Right lobe of liver (tissue), 6 donors: ENCODE measurements at regions not wholly inside any gene's neighbourhood (a gene's known extent, or its start where the extent isn't known, plus 50 kb on each side); places are given as distances from the start of the nearest gene placed in this dataset.

Experiments
- ATAC-seq, 4 donors: fragments of 200-7000 bp; cut with Tn5 transposase; one replicate each; pipeline ENCODE4 v1.9.1; 2020; ENCODE audit warnings: mild to moderate bottlenecking in 4 of 4, moderate library complexity in 4 of 4
- DNase-seq, 3 donors: peaks; one replicate each; pipeline ENCODE4 v3.0.0-alpha.2; 2020
- H3K27ac ChIP-seq, 3 donors: fragments of 200-600 bp; one replicate each; pipeline ENCODE4 v1.8.0; 2022
- H3K27me3 ChIP-seq, 2 donors: fragments of 200-600 bp; one replicate each; pipeline ENCODE4 v1.8.0; 2022
- H3K36me3 ChIP-seq, 4 donors: fragments of 200-600 bp; sonication (generic) in 1 of 4; one replicate each; pipeline versions ENCODE4 v1.5.1 to v1.8.0; 2017 to 2022; ENCODE audit warnings: control low read depth in 1 of 4
- H3K4me1 ChIP-seq, 4 donors: fragments of 200-600 bp; sonication (generic) in 1 of 4; one replicate each; pipeline versions ENCODE4 v1.5.1 to v1.8.0; 2017 to 2022; ENCODE audit warnings: control low read depth in 1 of 4
- H3K4me3 ChIP-seq, 3 donors: fragments of 200-600 bp; one replicate each; pipeline ENCODE4 v1.8.0; 2022
- H3K9me3 ChIP-seq, 4 donors: fragments of 200-600 bp; sonication (generic) in 1 of 4; one replicate each; pipeline versions ENCODE4 v1.5.1 to v1.8.0; 2017 to 2022; ENCODE audit warnings: control low read depth in 1 of 4
- POLR2A ChIP-seq: fragments of 450-650 bp; IDR thresholded peaks from one replicate; pipeline ENCODE4 v1.6.1; 2017; ENCODE audit warnings: antibody characterized with exemption, mild to moderate bottlenecking
- WGBS: methylation state at CpG from one replicate; pipeline ENCODE4 v1.1.6; 2018; ENCODE audit warnings: low coverage, low lambda C conversion rate; ENCODE audit not compliant: insufficient coverage; ENCODE audit errors: missing lambda C conversion rate; 5-methylcytosine and 5-hydroxymethylcytosine counted together
- intact Hi-C, 2 donors: fragments of 100-400 bp; cut with DNase I; formaldehyde crosslinking; loops; one replicate each; pipeline versions ENCODE4 v1.11.2 to v1.14.1; 2022
- TF ChIP-seq, protein P1 (sequence below), 4 donors: fragments of 200-600 bp in 3 of 4; fragments of 450-650 bp in 1 of 4; IDR thresholded peaks; one replicate each; pipeline versions ENCODE4 v1.5.1 to v1.8.0; 2016 to 2022; ENCODE audit warnings: antibody characterized with exemption in 4 of 4, mild to moderate bottlenecking in 2 of 4
- donor health status: DM: no; HTN: yes; CAD: no.
- donor health status: DM: no; HTN: no; CAD: no.
- donor health status: DM: no; HTN: no; CAD: no.
- donor health status: DM: no; HTN: yes; CAD: no.
- donor health status: DM: no; HTN: yes; CAD: no.

- no peaks in the 10 kb centered on the region for H3K9me3 ChIP-seq
- no peaks in the 10 kb centered on the region for H3K4me1 ChIP-seq
- ATAC-seq (no peak), DNase-seq (no peak)
- intact Hi-C loops, result no loop called here
- 0% methylated on average over 1 of the region's 1 CpG for WGBS
- no peaks in the 10 kb centered on the region for H3K27me3 ChIP-seq
- no peaks in the 10 kb centered on the region for H3K36me3 ChIP-seq
- TF ChIP-seq, protein P1, sequence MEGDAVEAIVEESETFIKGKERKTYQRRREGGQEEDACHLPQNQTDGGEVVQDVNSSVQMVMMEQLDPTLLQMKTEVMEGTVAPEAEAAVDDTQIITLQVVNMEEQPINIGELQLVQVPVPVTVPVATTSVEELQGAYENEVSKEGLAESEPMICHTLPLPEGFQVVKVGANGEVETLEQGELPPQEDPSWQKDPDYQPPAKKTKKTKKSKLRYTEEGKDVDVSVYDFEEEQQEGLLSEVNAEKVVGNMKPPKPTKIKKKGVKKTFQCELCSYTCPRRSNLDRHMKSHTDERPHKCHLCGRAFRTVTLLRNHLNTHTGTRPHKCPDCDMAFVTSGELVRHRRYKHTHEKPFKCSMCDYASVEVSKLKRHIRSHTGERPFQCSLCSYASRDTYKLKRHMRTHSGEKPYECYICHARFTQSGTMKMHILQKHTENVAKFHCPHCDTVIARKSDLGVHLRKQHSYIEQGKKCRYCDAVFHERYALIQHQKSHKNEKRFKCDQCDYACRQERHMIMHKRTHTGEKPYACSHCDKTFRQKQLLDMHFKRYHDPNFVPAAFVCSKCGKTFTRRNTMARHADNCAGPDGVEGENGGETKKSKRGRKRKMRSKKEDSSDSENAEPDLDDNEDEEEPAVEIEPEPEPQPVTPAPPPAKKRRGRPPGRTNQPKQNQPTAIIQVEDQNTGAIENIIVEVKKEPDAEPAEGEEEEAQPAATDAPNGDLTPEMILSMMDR (IDR thresholded peaks at IDR 0.05), result no peak
- no peak for TF ChIP-seq POLR2A
- no peak overlapping the region for H3K27ac ChIP-seq
- H3K4me3 ChIP-seq, result no peak overlapping the region
Measured at GRCh38 chr13:47372751-47373150, 475.9 kb upstream of the HTR2A start.

- DNase-seq (no peak), ATAC-seq (no peak)
- Histone ChIP-seq H3K27me3 (no peaks in the 10 kb centered on the region), H3K9me3 (no peaks in the 10 kb centered on the region), H3K36me3 (no peaks in the 10 kb centered on the region), H3K4me1 (no peaks in the 10 kb centered on the region), H3K27ac (no peak overlapping the region), H3K4me3 (no peak overlapping the region)
- TF ChIP-seq POLR2A, result no peak
- TF ChIP-seq, protein P1 (IDR thresholded peaks at IDR 0.05), result no peak
- WGBS, result 74% methylated on average over 3 of the region's 3 CpGs
- intact Hi-C loops, result no loop called here
Measured at GRCh38 chr13:47351798-47352197, 454.9 kb upstream of the HTR2A start.

DNA sequence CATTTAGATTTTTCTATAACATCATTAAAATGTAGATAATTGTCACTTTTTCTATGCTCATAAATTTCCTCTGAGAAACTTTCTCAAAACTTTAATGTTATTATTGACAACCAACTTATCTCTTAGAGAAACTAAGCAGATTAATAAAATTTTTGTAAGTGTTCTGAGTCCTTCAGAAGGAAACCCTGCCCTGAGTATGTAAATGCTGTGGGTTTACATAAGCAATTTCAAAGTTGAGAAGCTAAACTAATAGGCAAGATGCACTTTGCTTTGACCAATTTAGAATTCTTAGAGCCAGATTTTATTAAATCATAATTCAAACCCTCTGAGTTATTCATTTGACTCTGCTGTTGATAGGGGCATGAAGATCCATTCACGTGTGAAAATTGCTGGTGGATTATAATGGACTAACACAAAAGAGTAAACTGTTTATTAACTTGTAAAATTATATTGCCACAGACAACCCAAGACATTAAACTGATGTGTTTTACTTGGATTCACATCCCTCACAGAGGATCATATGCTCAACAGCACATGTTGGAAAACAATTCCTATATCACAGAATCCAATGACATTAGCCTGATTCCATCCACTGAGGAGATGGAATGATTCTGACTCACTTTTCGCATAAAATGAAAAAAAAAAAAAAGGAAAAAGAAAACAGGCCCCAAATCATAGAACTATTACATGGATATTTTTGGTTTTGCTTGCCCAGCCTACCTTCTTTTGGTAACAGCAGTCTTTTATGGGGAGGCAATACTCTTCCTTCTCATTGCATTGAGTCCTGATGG is 453.7 kb upstream of the HTR2A start:
- Histone ChIP-seq H3K36me3 (no peaks in the 10 kb centered on the region), H3K9me3 (no peaks in the 10 kb centered on the region), H3K4me3 (no peak overlapping the region), H3K27me3 (no peaks in the 10 kb centered on the region), H3K27ac (no peak overlapping the region), H3K4me1 (no peaks in the 10 kb centered on the region)
- intact Hi-C loops, result no loop called here
- no peak for ATAC-seq
- 61% methylated on average over 2 of the region's 2 CpGs for WGBS
- no peak for DNase-seq
- TF ChIP-seq, protein P1 (IDR thresholded peaks at IDR 0.05), result no peak
- TF ChIP-seq POLR2A, result no peak

GRCh38 chr13:47349211-47349610 is 452.4 kb upstream of the HTR2A start:
- H3K36me3 ChIP-seq, result no peaks in the 10 kb centered on the region
- DNase-seq, result no peak
- H3K27ac ChIP-seq, result no peak overlapping the region
- H3K4me3 ChIP-seq, result no peak overlapping the region
- intact Hi-C loops, result no loop called here
- no peak for ATAC-seq
- no peak for TF ChIP-seq POLR2A
- TF ChIP-seq, protein P1 (IDR thresholded peaks at IDR 0.05), result no peak
- H3K4me1 ChIP-seq, result no peaks in the 10 kb centered on the region
- H3K9me3 ChIP-seq, result no peaks in the 10 kb centered on the region
- WGBS, result 71% methylated on average over 1 of the region's 1 CpG
- H3K27me3 ChIP-seq, result no peaks in the 10 kb centered on the region
